ENCODE measurements at regions not wholly inside any gene's neighbourhood (a gene's known extent, or its start where the extent isn't known, plus 50 kb on each side); places are given as distances from the start of the nearest gene placed in this dataset.

DNA sequence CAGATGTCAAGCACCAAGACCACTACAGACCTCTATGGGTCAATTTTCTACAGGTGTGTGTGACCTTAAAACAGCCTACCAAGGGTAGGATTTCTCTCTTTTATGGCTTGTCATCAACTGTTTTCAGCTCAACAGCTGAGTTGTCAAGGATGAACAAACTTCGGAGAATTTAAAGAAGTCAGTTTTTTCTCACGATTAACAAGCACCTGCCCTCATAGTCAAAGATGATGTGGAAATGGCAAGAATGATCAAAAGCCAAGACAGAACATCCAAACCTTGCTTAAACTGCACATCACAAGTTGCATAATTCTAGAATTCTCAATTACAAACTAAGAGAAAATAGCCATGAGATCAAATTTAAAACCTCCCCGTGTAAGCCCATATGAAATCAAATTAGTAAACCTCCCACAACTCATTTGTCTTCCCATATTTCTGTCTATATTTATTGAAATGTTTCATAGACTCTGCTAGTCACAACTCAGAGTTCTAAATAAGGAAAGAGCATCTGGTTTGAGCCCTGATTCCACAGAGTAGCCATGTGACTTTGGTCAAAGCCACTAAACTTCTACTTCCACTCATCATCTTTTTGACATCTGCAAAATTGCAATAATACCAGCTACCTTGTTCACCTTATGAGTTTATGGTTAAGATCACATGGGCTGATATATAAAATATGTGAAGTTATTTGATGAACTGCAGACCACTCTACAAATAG, 521.5 kb upstream of the HTR2A start:
- no peaks in the 10 kb centered on the region for H3K4me1 ChIP-seq (replicated peaks; ENCODE audit: insufficient read depth)
- no peak overlapping the region for H2AFZ ChIP-seq
- H3F3A ChIP-seq (ENCODE audit: insufficient read depth, low read depth): no peaks in the 10 kb centered on the region
- no peak overlapping the region for H3K4me3 ChIP-seq
- H3K36me3 ChIP-seq (ENCODE audit: low read depth): no peaks in the 10 kb centered on the region
- no peaks in the 10 kb centered on the region for H3K9me3 ChIP-seq (ENCODE audit: insufficient read depth, low read depth)
- BruUV-seq (replicated peaks): no TSS peak
- no peak overlapping the region for H3K4me2 ChIP-seq
- H3K27ac ChIP-seq: no peak overlapping the region
- ChIA-PET CTCF (interaction anchor here (0.6 kb wide), 1 partner anchor 41 kb away, joined by 3 read pairs; no protein-coding TSS in a partner anchor), POLR2A (ENCODE audit: unreplicated experiment) (no interaction called here)
- H3K9me2 ChIP-seq (ENCODE audit: insufficient read depth): no peaks in the 10 kb centered on the region
- no peaks in the 10 kb centered on the region for H3K27me3 ChIP-seq (ENCODE audit: insufficient read depth, low read depth)
- no peaks in the 10 kb centered on the region for H4K20me1 ChIP-seq (ENCODE audit: insufficient read depth)
- no peaks in the 10 kb centered on the region for H3K79me2 ChIP-seq (ENCODE audit: low read depth)
- TF ChIP-seq EZH2 (IDR thresholded peaks at IDR 0.05; ENCODE audit: low read depth): no peak
- TF ChIP-seq, protein P1, sequence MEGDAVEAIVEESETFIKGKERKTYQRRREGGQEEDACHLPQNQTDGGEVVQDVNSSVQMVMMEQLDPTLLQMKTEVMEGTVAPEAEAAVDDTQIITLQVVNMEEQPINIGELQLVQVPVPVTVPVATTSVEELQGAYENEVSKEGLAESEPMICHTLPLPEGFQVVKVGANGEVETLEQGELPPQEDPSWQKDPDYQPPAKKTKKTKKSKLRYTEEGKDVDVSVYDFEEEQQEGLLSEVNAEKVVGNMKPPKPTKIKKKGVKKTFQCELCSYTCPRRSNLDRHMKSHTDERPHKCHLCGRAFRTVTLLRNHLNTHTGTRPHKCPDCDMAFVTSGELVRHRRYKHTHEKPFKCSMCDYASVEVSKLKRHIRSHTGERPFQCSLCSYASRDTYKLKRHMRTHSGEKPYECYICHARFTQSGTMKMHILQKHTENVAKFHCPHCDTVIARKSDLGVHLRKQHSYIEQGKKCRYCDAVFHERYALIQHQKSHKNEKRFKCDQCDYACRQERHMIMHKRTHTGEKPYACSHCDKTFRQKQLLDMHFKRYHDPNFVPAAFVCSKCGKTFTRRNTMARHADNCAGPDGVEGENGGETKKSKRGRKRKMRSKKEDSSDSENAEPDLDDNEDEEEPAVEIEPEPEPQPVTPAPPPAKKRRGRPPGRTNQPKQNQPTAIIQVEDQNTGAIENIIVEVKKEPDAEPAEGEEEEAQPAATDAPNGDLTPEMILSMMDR (conservative IDR thresholded peaks at IDR 0.05): no peak
- DNase-seq: no peak
- intact Hi-C loops (cut with micrococcal nuclease; ENCODE audit: unreplicated experiment): no loop called here

DNA sequence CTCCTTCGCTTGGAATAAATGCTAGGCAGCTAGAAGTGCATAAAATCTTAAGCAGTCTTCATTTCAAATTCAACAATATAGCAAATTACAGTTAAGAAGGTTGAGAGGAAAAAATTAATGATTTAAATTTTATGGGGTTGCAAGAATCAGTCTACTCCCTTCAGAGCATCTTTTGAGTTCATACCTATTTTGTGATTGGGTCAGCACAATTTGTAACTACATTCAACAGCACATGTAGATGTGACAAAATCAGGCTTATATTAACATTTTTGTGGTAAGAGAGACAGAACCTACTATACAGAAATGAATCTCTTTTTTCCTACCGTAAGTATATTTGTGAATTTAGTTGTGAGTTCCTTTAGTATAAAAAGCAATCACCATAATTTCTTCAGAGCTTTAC, 520.6 kb upstream of the HTR2A start:
- Histone ChIP-seq H3K9me3 (ENCODE audit: insufficient read depth, low read depth) (no peaks in the 10 kb centered on the region), H3K4me1 (replicated peaks; ENCODE audit: insufficient read depth) (no peaks in the 10 kb centered on the region), H3K4me2 (no peak overlapping the region), H3K79me2 (ENCODE audit: low read depth) (no peaks in the 10 kb centered on the region), H4K20me1 (ENCODE audit: insufficient read depth) (no peaks in the 10 kb centered on the region), H2AFZ (no peak overlapping the region), H3K4me3 (no peak overlapping the region), H3K9me2 (ENCODE audit: insufficient read depth) (no peaks in the 10 kb centered on the region), H3K36me3 (ENCODE audit: low read depth) (no peaks in the 10 kb centered on the region), H3K27me3 (ENCODE audit: insufficient read depth, low read depth) (no peaks in the 10 kb centered on the region), H3F3A (ENCODE audit: insufficient read depth, low read depth) (no peaks in the 10 kb centered on the region), H3K27ac (no peak overlapping the region)
- intact Hi-C loops (cut with micrococcal nuclease; ENCODE audit: unreplicated experiment): no loop called here
- DNase-seq: no peak
- TF ChIP-seq EZH2 (IDR thresholded peaks at IDR 0.05; ENCODE audit: low read depth): no peak
- TF ChIP-seq, protein P1 (conservative IDR thresholded peaks at IDR 0.05): no peak
- ChIA-PET CTCF (interaction anchor here (0.6 kb wide), 1 partner anchor 42 kb away, joined by 3 read pairs; no protein-coding TSS in a partner anchor), POLR2A (ENCODE audit: unreplicated experiment) (no interaction called here)
- BruUV-seq (replicated peaks): no TSS peak

DNA sequence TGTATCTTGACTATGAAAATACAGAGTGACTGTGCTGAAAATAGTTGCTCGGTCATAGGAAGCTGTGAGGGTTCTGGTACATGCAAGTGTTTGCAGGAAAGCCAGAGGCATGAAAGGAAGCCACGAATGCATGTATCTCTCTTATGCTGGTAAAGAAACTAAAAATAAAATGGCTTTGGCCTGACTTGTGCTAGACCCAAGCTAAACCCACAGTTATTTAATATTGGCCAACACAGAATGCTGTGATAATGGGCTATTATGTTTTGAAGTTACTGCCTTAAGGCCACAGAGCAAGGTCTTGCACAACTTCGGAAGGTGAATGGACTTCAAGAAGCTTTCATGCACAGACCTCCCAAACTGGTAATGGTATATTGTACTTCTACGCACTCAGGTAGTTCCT, 518.2 kb upstream of the HTR2A start:
- Histone ChIP-seq H3K4me3 (no peak overlapping the region), H3K79me2 (ENCODE audit: low read depth) (no peaks in the 10 kb centered on the region), H3K27ac (no peak overlapping the region), H4K20me1 (ENCODE audit: insufficient read depth) (no peaks in the 10 kb centered on the region), H3K27me3 (ENCODE audit: insufficient read depth, low read depth) (no peaks in the 10 kb centered on the region), H3K9me2 (ENCODE audit: insufficient read depth) (no peaks in the 10 kb centered on the region), H3F3A (ENCODE audit: insufficient read depth, low read depth) (no peaks in the 10 kb centered on the region), H3K4me1 (replicated peaks; ENCODE audit: insufficient read depth) (no peaks in the 10 kb centered on the region), H2AFZ (no peak overlapping the region), H3K4me2 (no peak overlapping the region), H3K36me3 (ENCODE audit: low read depth) (no peaks in the 10 kb centered on the region), H3K9me3 (ENCODE audit: insufficient read depth, low read depth) (no peaks in the 10 kb centered on the region)
- no peak for DNase-seq
- CTCF ChIA-PET: no interaction called here
- POLR2A ChIA-PET (ENCODE audit: unreplicated experiment): no interaction called here
- intact Hi-C loops (cut with micrococcal nuclease; ENCODE audit: unreplicated experiment): no loop called here
- TF ChIP-seq EZH2 (IDR thresholded peaks at IDR 0.05; ENCODE audit: low read depth): no peak
- TF ChIP-seq, protein P1 (conservative IDR thresholded peaks at IDR 0.05): no peak
- BruUV-seq (replicated peaks): no TSS peak

Data from PC-9 (cell line).